ENCODE measurements at regions not wholly inside any gene's neighbourhood (a gene's known extent, or its start where the extent isn't known, plus 50 kb on each side); places are given as distances from the start of the nearest gene placed in this dataset.
"Not testable (repeated sequence)": the region's sequence is repeated elsewhere in the genome, so short reads cannot be mapped to it uniquely, and the experiment has no call there.

- not testable (repeated sequence) for DNase-seq (ENCODE audit: low read depth, low spot score)
Observed at GRCh38 chrX:67213686-67214085, 330.1 kb upstream of the AR start.

- no peak for DNase-seq (ENCODE audit: low read depth, low spot score)
Observed at GRCh38 chrX:67207912-67208311, 335.9 kb upstream of the AR start.

- DNase-seq (ENCODE audit: low read depth, low spot score) = no peak
Observed at GRCh38 chrX:67159437-67159836, 384.4 kb upstream of the AR start.

- DNase-seq (ENCODE audit: low read depth, low spot score) = no peak
Observed at GRCh38 chrX:67114635-67115034, 429.2 kb upstream of the AR start.

- DNase-seq (ENCODE audit: low read depth, low spot score) = no peak
Observed at GRCh38 chrX:67105758-67106116, 438.1 kb upstream of the AR start.

GRCh38 chrX:67104982-67105757 lies 438.7 kb upstream of the AR start:
- DNase-seq (ENCODE audit: low read depth, low spot score) = no peak

- no peak for DNase-seq (ENCODE audit: low read depth, low spot score)
Observed at GRCh38 chrX:67100031-67100884, 443.6 kb upstream of the AR start.

- no peak for DNase-seq (ENCODE audit: low read depth, low spot score)
Observed at GRCh38 chrX:67094061-67094460, 449.8 kb upstream of the AR start.

GRCh38 chrX:67050760-67051159 lies 411.9 kb upstream of the EDA2R start:
- DNase-seq (ENCODE audit: low read depth, low spot score) = no peak

- DNase-seq (ENCODE audit: low read depth, low spot score) = no peak
Observed at GRCh38 chrX:67044866-67045265, 406.0 kb upstream of the EDA2R start.

- no peak for DNase-seq (ENCODE audit: low read depth, low spot score)
Observed at GRCh38 chrX:67044029-67044653, 405.3 kb upstream of the EDA2R start.

- DNase-seq (ENCODE audit: low read depth, low spot score) = no peak
Observed at GRCh38 chrX:67004451-67004850, 365.6 kb upstream of the EDA2R start.

GRCh38 chrX:66994729-66995128 lies 355.9 kb upstream of the EDA2R start:
- no peak for DNase-seq (ENCODE audit: low read depth, low spot score)

- not testable (repeated sequence) for DNase-seq (ENCODE audit: low read depth, low spot score)
Observed at GRCh38 chrX:66992077-66992476, 353.2 kb upstream of the EDA2R start.

- DNase-seq (ENCODE audit: low read depth, low spot score) = no peak
Observed at GRCh38 chrX:66988331-66988730, 349.5 kb upstream of the EDA2R start.

- no peak for DNase-seq (ENCODE audit: low read depth, low spot score)
Observed at GRCh38 chrX:66961665-66962064, 322.8 kb upstream of the EDA2R start.

- DNase-seq (ENCODE audit: low read depth, low spot score) = no peak
Observed at GRCh38 chrX:66931713-66932112, 292.8 kb upstream of the EDA2R start.

- not testable (repeated sequence) for DNase-seq (ENCODE audit: low read depth, low spot score)
Observed at GRCh38 chrX:66930516-66930915, 291.6 kb upstream of the EDA2R start.

GRCh38 chrX:66920296-66920695 lies 281.4 kb upstream of the EDA2R start:
- DNase-seq (ENCODE audit: low read depth, low spot score) = no peak

GRCh38 chrX:66919280-66919832 lies 280.5 kb upstream of the EDA2R start:
- DNase-seq (ENCODE audit: low read depth, low spot score) = no peak

- DNase-seq (ENCODE audit: low read depth, low spot score) = no peak
Observed at GRCh38 chrX:66918511-66918910, 279.6 kb upstream of the EDA2R start.

GRCh38 chrX:66915893-66916292 lies 277.0 kb upstream of the EDA2R start:
- DNase-seq (ENCODE audit: low read depth, low spot score) = no peak

Data from activated CD4-positive, CD25-positive, alpha-beta regulatory T cell treated with anti-CD3 and anti-CD28 coated beads, Interleukin-2, amount 50 U/mL, for 16 hours (primary cell).